Neural cell (in vitro differentiated cells): ENCODE measurements at regions not wholly inside any gene's neighbourhood (a gene's known extent, or its start where the extent isn't known, plus 50 kb on each side); places are given as distances from the start of the nearest gene placed in this dataset.

ENCODE experiments used
- H2AFZ ChIP-seq: fragments of 200-600, 300-800 bp; sonication (generic), shearing (Covaris generic); 2 replicates; pipeline ENCODE4 v1.6.0; 2014; ENCODE audit warnings: low read depth, mild to moderate bottlenecking, antibody characterized with exemption, low read length, moderate library complexity
- H3F3A ChIP-seq: fragments of 200-600 bp; shearing (Covaris generic); 2 replicates; pipeline ENCODE4 v1.6.1; 2016; ENCODE audit warnings: mild to moderate bottlenecking, moderate library complexity, mixed read lengths, antibody characterized with exemption, low read length; ENCODE audit not compliant: insufficient read depth, poor library complexity, severe bottlenecking
- H3K27ac ChIP-seq: fragments of 200-600, 300-800 bp; sonication (generic), shearing (Covaris generic); 2 replicates; pipeline ENCODE4 v1.5.1; 2014; ENCODE audit warnings: mild to moderate bottlenecking, low read length, moderate library complexity
- H3K27me3 ChIP-seq: fragments of 300-800, 200-600 bp; sonication (generic), shearing (Covaris generic); 2 replicates; pipeline ENCODE4 v1.6.0; 2014; ENCODE audit warnings: mild to moderate bottlenecking, low read depth, low read length, moderate library complexity; ENCODE audit not compliant: insufficient read depth
- H3K36me3 ChIP-seq: fragments of 300-800, 200-600 bp; sonication (generic), shearing (Covaris generic); 2 replicates; pipeline ENCODE4 v1.5.1; 2014; ENCODE audit warnings: mild to moderate bottlenecking, antibody characterized with exemption, low read length, moderate library complexity; ENCODE audit not compliant: insufficient read depth
- H3K4me2 ChIP-seq: fragments of 300-800, 200-600 bp; sonication (generic), shearing (Covaris generic); 2 replicates; pipeline ENCODE4 v1.6.0; 2014; ENCODE audit warnings: mild to moderate bottlenecking, low read length
- H3K4me3 ChIP-seq: fragments of 300-800, 200-600 bp; sonication (generic), shearing (Covaris generic); 2 replicates; pipeline ENCODE4 v1.5.1; 2014; ENCODE audit warnings: mild to moderate bottlenecking, low read length, moderate library complexity
- H3K79me2 ChIP-seq: fragments of 200-600 bp; shearing (Covaris generic); replicated peaks from 2 replicates; pipeline ENCODE4 v1.6.0; 2014; ENCODE audit warnings: mild to moderate bottlenecking, low read length, moderate library complexity; ENCODE audit not compliant: insufficient read depth
- H3K9ac ChIP-seq: fragments of 300-800, 200-600 bp; sonication (generic), shearing (Covaris generic); 2 replicates; pipeline ENCODE4 v1.6.1; 2016; ENCODE audit warnings: mild to moderate bottlenecking, low read length, mixed read lengths
- H3K9me2 ChIP-seq: fragments of 200-600 bp; shearing (Covaris generic); 2 replicates; pipeline ENCODE4 v1.6.1; 2016; ENCODE audit warnings: mild to moderate bottlenecking, low read length, mixed read lengths; ENCODE audit not compliant: insufficient read depth
- H3K9me3 ChIP-seq: fragments of 200-600, 300-800 bp; sonication (generic), shearing (Covaris generic); 2 replicates; pipeline ENCODE4 v1.6.1; 2016; ENCODE audit warnings: mild to moderate bottlenecking, mixed run types, low read length, moderate library complexity, mixed read lengths
- H4K20me1 ChIP-seq: fragments of 200-600 bp; shearing (Covaris generic); 2 replicates; pipeline ENCODE4 v1.6.1; 2016; ENCODE audit warnings: mild to moderate bottlenecking, mixed run types; ENCODE audit not compliant: insufficient read depth
- EP300 ChIP-seq: fragments of 450-650 bp; conservative IDR thresholded peaks from 2 replicates; pipeline ENCODE4 v1.6.1; 2014; ENCODE audit warnings: antibody characterized with exemption, mild to moderate bottlenecking, moderate library complexity; ENCODE audit not compliant: poor library complexity, severe bottlenecking
- EZH2 ChIP-seq: fragments of 200-600, 300-800 bp; shearing (Covaris generic), sonication (generic); IDR thresholded peaks from 2 replicates; pipeline ENCODE4 v1.6.1; 2014; ENCODE audit warnings: antibody characterized with exemption, low read length, borderline replicate concordance, mild to moderate bottlenecking; ENCODE audit not compliant: insufficient read depth, poor library complexity, severe bottlenecking
- MXI1 ChIP-seq: fragments of 450-650 bp; conservative IDR thresholded peaks from 2 replicates; pipeline ENCODE4 v1.6.1; 2014; ENCODE audit warnings: antibody characterized with exemption, mild to moderate bottlenecking; ENCODE audit not compliant: poor library complexity, severe bottlenecking
- POLR2AphosphoS5 ChIP-seq: IDR thresholded peaks from 2 replicates; pipeline ENCODE4 v1.6.1; 2012
- RAD21 ChIP-seq: fragments of 450-650 bp; conservative IDR thresholded peaks from 2 replicates; pipeline ENCODE4 v1.6.1; 2014; ENCODE audit warnings: antibody characterized with exemption, mild to moderate bottlenecking, moderate library complexity
- SMC3 ChIP-seq: fragments of 450-650 bp; conservative IDR thresholded peaks from 2 replicates; pipeline ENCODE4 v1.6.1; 2014; ENCODE audit warnings: antibody characterized with exemption, mild to moderate bottlenecking, moderate library complexity; ENCODE audit not compliant: poor library complexity
- TAF1 ChIP-seq: IDR thresholded peaks from 2 replicates; pipeline ENCODE4 v1.6.1; 2012; ENCODE audit warnings: low read depth
- TF ChIP-seq, protein P1 (sequence below): fragments of 450-650 bp; IDR thresholded peaks from 2 replicates; pipeline ENCODE4 v1.5.1; 2014; ENCODE audit warnings: antibody characterized with exemption, mild to moderate bottlenecking, moderate library complexity; ENCODE audit not compliant: poor library complexity, severe bottlenecking
- TF ChIP-seq, protein P2 (sequence below): IDR thresholded peaks from 2 replicates; pipeline ENCODE4 v1.6.1; 2012; ENCODE audit warnings: borderline replicate concordance

DNA sequence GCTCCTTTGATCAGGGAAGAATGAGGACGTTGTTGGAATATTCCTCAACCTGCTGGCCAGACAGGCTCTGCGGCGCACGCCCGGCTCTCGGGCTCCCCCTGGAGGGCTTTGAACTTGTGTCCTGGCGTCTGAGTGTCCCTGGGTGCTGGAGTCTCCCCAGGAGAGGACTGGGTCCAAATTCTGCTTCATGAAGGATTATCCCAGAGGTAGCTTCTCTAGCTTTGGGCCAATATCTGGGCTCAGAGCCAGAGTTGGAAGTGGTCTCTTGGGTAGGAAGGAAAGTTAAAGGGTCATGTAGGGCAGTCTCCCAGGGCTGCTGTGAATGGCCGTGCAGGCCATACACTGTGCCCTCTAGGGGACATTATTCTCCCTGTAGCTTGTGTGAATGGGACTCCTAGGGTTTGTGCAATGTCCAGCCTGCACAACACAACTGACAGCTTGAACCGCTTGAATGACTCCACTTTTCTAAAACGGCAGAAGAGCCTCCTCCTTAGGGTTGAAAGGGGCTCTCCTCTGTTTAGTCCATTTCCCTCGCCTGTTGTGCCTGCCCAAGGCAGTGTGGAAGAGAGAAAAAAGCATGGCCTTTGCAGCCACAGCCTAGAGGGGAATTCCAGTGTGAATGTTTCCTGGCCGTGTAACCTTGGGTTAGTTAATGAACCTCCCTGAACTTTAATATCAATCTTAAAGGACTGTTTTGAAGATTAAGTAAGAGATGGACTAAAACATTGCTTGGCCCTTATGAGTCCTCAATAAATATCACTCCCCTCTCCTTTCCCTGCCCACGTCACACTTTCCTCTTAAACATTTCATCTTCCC is 111.2 kb upstream of the THY1 start:
- TF ChIP-seq POLR2AphosphoS5: no peak
- TF ChIP-seq, protein P1, sequence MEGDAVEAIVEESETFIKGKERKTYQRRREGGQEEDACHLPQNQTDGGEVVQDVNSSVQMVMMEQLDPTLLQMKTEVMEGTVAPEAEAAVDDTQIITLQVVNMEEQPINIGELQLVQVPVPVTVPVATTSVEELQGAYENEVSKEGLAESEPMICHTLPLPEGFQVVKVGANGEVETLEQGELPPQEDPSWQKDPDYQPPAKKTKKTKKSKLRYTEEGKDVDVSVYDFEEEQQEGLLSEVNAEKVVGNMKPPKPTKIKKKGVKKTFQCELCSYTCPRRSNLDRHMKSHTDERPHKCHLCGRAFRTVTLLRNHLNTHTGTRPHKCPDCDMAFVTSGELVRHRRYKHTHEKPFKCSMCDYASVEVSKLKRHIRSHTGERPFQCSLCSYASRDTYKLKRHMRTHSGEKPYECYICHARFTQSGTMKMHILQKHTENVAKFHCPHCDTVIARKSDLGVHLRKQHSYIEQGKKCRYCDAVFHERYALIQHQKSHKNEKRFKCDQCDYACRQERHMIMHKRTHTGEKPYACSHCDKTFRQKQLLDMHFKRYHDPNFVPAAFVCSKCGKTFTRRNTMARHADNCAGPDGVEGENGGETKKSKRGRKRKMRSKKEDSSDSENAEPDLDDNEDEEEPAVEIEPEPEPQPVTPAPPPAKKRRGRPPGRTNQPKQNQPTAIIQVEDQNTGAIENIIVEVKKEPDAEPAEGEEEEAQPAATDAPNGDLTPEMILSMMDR: peak; percentile 71
- no peak for TF ChIP-seq MXI1
- TF ChIP-seq, protein P2, sequence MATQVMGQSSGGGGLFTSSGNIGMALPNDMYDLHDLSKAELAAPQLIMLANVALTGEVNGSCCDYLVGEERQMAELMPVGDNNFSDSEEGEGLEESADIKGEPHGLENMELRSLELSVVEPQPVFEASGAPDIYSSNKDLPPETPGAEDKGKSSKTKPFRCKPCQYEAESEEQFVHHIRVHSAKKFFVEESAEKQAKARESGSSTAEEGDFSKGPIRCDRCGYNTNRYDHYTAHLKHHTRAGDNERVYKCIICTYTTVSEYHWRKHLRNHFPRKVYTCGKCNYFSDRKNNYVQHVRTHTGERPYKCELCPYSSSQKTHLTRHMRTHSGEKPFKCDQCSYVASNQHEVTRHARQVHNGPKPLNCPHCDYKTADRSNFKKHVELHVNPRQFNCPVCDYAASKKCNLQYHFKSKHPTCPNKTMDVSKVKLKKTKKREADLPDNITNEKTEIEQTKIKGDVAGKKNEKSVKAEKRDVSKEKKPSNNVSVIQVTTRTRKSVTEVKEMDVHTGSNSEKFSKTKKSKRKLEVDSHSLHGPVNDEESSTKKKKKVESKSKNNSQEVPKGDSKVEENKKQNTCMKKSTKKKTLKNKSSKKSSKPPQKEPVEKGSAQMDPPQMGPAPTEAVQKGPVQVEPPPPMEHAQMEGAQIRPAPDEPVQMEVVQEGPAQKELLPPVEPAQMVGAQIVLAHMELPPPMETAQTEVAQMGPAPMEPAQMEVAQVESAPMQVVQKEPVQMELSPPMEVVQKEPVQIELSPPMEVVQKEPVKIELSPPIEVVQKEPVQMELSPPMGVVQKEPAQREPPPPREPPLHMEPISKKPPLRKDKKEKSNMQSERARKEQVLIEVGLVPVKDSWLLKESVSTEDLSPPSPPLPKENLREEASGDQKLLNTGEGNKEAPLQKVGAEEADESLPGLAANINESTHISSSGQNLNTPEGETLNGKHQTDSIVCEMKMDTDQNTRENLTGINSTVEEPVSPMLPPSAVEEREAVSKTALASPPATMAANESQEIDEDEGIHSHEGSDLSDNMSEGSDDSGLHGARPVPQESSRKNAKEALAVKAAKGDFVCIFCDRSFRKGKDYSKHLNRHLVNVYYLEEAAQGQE: no peak
- TF ChIP-seq EP300: no peak
- peak; percentile 54 for TF ChIP-seq RAD21
- no peak for TF ChIP-seq TAF1
- TF ChIP-seq EZH2: no peak
- TF ChIP-seq SMC3: peak; percentile 61
- H3F3A ChIP-seq: no peaks in the 10 kb centered on the region
- H3K79me2 ChIP-seq: no peaks in the 10 kb centered on the region
- H3K27me3 ChIP-seq: no peaks in the 10 kb centered on the region
- no peak overlapping the region for H2AFZ ChIP-seq
- no peak overlapping the region for H3K9ac ChIP-seq
- no peak overlapping the region for H3K27ac ChIP-seq
- H4K20me1 ChIP-seq: no peaks in the 10 kb centered on the region
- no peak overlapping the region for H3K4me3 ChIP-seq
- H3K9me2 ChIP-seq: no peaks in the 10 kb centered on the region
- H3K9me3 ChIP-seq: no peaks in the 10 kb centered on the region
- no peaks in the 10 kb centered on the region for H3K36me3 ChIP-seq
- H3K4me2 ChIP-seq: no peak overlapping the region

DNA sequence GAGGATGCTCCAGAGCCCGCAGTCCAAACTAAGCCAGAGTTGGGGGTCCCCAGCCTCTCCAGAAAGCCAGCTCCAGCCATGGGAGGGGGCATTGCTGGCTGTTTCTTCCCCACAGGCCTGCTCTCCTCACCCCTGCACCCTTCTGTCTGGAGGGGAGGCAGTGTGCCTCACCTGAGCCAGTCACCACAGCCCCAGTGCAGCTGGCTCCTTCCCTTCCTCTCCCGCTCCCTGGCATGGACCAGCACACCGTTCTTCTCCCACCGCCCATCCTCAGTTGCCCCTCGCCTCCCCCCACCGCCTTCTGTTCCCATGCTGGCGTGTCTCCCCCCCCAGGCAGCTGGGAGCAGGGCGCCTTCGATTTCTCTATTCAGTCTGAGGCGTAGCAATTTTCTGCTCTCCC is 110.5 kb upstream of the THY1 start:
- Histone ChIP-seq H3K4me2 (no peak overlapping the region), H3K9me2 (no peaks in the 10 kb centered on the region), H3K79me2 (no peaks in the 10 kb centered on the region), H3K36me3 (no peaks in the 10 kb centered on the region), H3K9ac (no peak overlapping the region), H2AFZ (no peak overlapping the region), H3K27me3 (no peaks in the 10 kb centered on the region), H3F3A (no peaks in the 10 kb centered on the region), H3K27ac (no peak overlapping the region), H3K9me3 (no peaks in the 10 kb centered on the region), H3K4me3 (no peak overlapping the region), H4K20me1 (no peaks in the 10 kb centered on the region)
- TF ChIP-seq EZH2: no peak
- no peak for TF ChIP-seq TAF1
- TF ChIP-seq SMC3: no peak
- no peak for TF ChIP-seq MXI1
- no peak for TF ChIP-seq EP300
- TF ChIP-seq, protein P1: no peak
- TF ChIP-seq, protein P2: no peak
- no peak for TF ChIP-seq POLR2AphosphoS5
- TF ChIP-seq RAD21: no peak
